Ammon's horn (tissue), 1 donor: ENCODE measurements at regions not wholly inside any gene's neighbourhood (a gene's known extent, or its start where the extent isn't known, plus 50 kb on each side); places are given as distances from the start of the nearest gene placed in this dataset.
A peak's percentile ranks its signal among the peaks of the same experiment; 100 is the strongest.

ENCODE experiments used
- DNase-seq: peaks from one replicate; pipeline ENCODE4 v3.0.0-alpha.2; 2016; ENCODE audit warnings: low spot score

DNA sequence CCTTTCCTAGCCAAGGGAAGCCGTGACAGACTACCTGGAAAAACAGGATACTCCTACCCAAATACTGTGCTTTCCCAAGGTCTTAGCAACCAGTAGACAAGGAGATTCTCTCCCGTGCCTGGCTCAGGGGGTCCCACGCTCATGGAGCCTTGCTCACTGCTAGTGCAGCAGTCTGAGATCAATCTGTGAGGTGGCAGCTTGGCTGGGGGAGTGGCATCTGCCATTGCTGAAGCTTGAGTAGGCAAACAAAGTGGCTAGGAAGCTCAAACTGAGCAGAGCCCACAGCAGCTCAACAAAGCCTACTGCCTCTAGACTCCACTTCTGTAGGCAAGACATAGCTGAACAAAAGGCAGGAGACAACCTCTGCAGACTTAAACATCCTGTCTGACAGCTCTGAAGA lies 177.1 kb downstream of the PARM1 start:
- peak; percentile 52 for DNase-seq

GRCh38 chr4:75107755-75108612 lies 175.1 kb downstream of the PARM1 start:
- DNase-seq, result peak; percentile 35

GRCh38 chr4:75102787-75103085 lies 169.8 kb downstream of the PARM1 start:
- no peak for DNase-seq

GRCh38 chr4:75101906-75102786 lies 169.2 kb downstream of the PARM1 start:
- no peak for DNase-seq
